Panc1 (cell line): ENCODE measurements at regions not wholly inside any gene's neighbourhood (a gene's known extent, or its start where the extent isn't known, plus 50 kb on each side); places are given as distances from the start of the nearest gene placed in this dataset.

Source experiments
- ATAC-seq: fragments of 200-7000 bp; cut with Tn5 transposase; 2 replicates; pipeline ENCODE4 v1.9.1; 2020; ENCODE audit warnings: mild to moderate bottlenecking, moderate library complexity
- BruUV-seq: library from RNA; stranded (reverse); fragments of 400-500 nt; replicated peaks from 2 replicates; lab custom pipeline; 2021; lab: Mats Ljungman, UMichigan
- CTCF ChIA-PET: fragments of 300-600 bp; sonication (Branson Sonifier 250); formaldehyde crosslinking; loops from one replicate; lab custom pipeline; 2022; ENCODE audit warnings: antibody characterized with exemption; lab: Charles Lee
- POLR2A ChIA-PET: fragments of 300-600 bp; sonication (Branson Sonifier 250); formaldehyde crosslinking; loops from one replicate; lab custom pipeline; 2022; ENCODE audit warnings: antibody characterized with exemption; lab: Charles Lee
- DNase-seq: peaks from one replicate; pipeline ENCODE4 v3.0.0-alpha.2; 2010; ENCODE audit warnings: low read depth, low spot score
- H3K27ac ChIP-seq: 2 replicates; pipeline ENCODE4 v1.5.1; 2011; ENCODE audit warnings: mild to moderate bottlenecking, low read length, inconsistent platforms
- H3K27me3 ChIP-seq: fragments of 200-500 bp; sonication (Bioruptor generic); 2 replicates; pipeline ENCODE4 v1.6.0; 2014; ENCODE audit warnings: low read length, inconsistent platforms; ENCODE audit not compliant: control insufficient read depth, insufficient read depth
- H3K36me3 ChIP-seq: fragments of 200-500 bp; sonication (Bioruptor generic); 2 replicates; pipeline ENCODE4 v1.5.1; 2014; ENCODE audit warnings: inconsistent platforms, mild to moderate bottlenecking, low read length, moderate library complexity; ENCODE audit not compliant: control insufficient read depth, insufficient read depth
- H3K4me1 ChIP-seq: 2 replicates; pipeline ENCODE4 v1.5.1; 2011; ENCODE audit warnings: inconsistent platforms, mild to moderate bottlenecking, low read length, moderate library complexity; ENCODE audit not compliant: control insufficient read depth, insufficient read depth
- H3K4me3 ChIP-seq, 2 experiments: 2 replicates each; pipeline ENCODE4 v1.5.1; 2011 to 2012; ENCODE audit warnings: low read depth in 2 of 2, low read length in 2 of 2, mild to moderate bottlenecking in 2 of 2, inconsistent platforms in 1 of 2, moderate library complexity in 1 of 2
- H3K9me3 ChIP-seq: fragments of 200-500 bp; sonication (Bioruptor generic); 2 replicates; pipeline ENCODE4 v1.5.1; 2014; ENCODE audit warnings: low read depth, mild to moderate bottlenecking, inconsistent platforms, low read length, moderate library complexity; ENCODE audit not compliant: control insufficient read depth, insufficient read depth
- POLR2AphosphoS5 ChIP-seq: IDR thresholded peaks from 2 replicates; pipeline ENCODE4 v1.6.1; 2012; ENCODE audit warnings: mild to moderate bottlenecking, low read depth, low read length, moderate library complexity
- SIN3A ChIP-seq: IDR thresholded peaks from 2 replicates; pipeline ENCODE4 v1.6.1; 2012; ENCODE audit warnings: low read depth, mild to moderate bottlenecking, low read length, moderate library complexity, borderline replicate concordance; ENCODE audit not compliant: insufficient read depth
- TCF7L2 ChIP-seq: IDR thresholded peaks from 2 replicates; pipeline ENCODE4 v1.6.1; 2011; ENCODE audit warnings: mild to moderate bottlenecking, low read depth, low read length, inconsistent platforms
- in situ Hi-C: cut with HindIII; loops from 2 replicates; pipeline ENCODE4 v1.10.0; 2016; ENCODE audit warnings: low sequenced_read_pairs, low pct_unique_long_range_greater_than_20kb
- intact Hi-C: fragments of 100-400 bp; cut with micrococcal nuclease; formaldehyde crosslinking; loops from one replicate; pipeline ENCODE4 v1.10.0; 2022; ENCODE audit not compliant: unreplicated experiment
- TF ChIP-seq, protein P1 (sequence below), 2 experiments: IDR thresholded peaks; 2 replicates each; pipeline ENCODE4 v1.6.1; 2011 to 2012; ENCODE audit warnings: low read depth in 2 of 2, control low read depth in 1 of 2, low read length in 1 of 2, mild to moderate bottlenecking in 1 of 2, moderate library complexity in 1 of 2; ENCODE audit not compliant: insufficient read depth in 1 of 2
- TF ChIP-seq, protein P2 (sequence below): fragments of 450-650 bp; IDR thresholded peaks from 2 replicates; pipeline ENCODE4 v1.5.1; 2017; ENCODE audit warnings: mild to moderate bottlenecking

DNA sequence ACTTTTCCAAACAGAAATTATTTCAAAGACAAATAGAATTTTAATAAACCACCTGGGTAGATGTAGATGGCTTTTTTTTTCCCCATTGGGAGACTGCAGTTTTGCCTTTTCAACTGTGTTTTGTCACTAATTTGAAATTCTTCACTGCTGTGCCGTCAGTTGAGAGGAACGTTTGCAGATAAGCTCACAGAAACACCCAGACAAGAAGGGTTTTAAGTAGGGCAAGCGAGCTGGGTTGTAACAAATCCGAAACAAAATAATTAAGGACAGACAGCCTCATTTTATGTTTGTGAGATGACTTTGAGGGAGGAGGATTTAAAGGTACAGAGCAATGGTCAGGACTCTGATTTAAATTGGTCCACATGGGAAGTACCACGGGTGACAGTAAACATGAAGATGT, 155.1 kb upstream of the NTRK2 start:
- H3K4me3 ChIP-seq, result no peak overlapping the region
- DNase-seq, result no peak
- ChIA-PET POLR2A (no interaction called here), CTCF (no interaction called here)
- no TSS peak for BruUV-seq
- in situ Hi-C loops (no loop called here), intact Hi-C loops (no loop called here)
- TF ChIP-seq POLR2AphosphoS5 (no peak), SIN3A (no peak), TCF7L2 (no peak)
- TF ChIP-seq, protein P1, sequence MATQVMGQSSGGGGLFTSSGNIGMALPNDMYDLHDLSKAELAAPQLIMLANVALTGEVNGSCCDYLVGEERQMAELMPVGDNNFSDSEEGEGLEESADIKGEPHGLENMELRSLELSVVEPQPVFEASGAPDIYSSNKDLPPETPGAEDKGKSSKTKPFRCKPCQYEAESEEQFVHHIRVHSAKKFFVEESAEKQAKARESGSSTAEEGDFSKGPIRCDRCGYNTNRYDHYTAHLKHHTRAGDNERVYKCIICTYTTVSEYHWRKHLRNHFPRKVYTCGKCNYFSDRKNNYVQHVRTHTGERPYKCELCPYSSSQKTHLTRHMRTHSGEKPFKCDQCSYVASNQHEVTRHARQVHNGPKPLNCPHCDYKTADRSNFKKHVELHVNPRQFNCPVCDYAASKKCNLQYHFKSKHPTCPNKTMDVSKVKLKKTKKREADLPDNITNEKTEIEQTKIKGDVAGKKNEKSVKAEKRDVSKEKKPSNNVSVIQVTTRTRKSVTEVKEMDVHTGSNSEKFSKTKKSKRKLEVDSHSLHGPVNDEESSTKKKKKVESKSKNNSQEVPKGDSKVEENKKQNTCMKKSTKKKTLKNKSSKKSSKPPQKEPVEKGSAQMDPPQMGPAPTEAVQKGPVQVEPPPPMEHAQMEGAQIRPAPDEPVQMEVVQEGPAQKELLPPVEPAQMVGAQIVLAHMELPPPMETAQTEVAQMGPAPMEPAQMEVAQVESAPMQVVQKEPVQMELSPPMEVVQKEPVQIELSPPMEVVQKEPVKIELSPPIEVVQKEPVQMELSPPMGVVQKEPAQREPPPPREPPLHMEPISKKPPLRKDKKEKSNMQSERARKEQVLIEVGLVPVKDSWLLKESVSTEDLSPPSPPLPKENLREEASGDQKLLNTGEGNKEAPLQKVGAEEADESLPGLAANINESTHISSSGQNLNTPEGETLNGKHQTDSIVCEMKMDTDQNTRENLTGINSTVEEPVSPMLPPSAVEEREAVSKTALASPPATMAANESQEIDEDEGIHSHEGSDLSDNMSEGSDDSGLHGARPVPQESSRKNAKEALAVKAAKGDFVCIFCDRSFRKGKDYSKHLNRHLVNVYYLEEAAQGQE (IDR thresholded peaks at IDR 0.05; ENCODE audit: insufficient read depth in 1 of 2, low read depth in 2 of 2, low read length in 1 of 2), result no peak
- TF ChIP-seq, protein P2, sequence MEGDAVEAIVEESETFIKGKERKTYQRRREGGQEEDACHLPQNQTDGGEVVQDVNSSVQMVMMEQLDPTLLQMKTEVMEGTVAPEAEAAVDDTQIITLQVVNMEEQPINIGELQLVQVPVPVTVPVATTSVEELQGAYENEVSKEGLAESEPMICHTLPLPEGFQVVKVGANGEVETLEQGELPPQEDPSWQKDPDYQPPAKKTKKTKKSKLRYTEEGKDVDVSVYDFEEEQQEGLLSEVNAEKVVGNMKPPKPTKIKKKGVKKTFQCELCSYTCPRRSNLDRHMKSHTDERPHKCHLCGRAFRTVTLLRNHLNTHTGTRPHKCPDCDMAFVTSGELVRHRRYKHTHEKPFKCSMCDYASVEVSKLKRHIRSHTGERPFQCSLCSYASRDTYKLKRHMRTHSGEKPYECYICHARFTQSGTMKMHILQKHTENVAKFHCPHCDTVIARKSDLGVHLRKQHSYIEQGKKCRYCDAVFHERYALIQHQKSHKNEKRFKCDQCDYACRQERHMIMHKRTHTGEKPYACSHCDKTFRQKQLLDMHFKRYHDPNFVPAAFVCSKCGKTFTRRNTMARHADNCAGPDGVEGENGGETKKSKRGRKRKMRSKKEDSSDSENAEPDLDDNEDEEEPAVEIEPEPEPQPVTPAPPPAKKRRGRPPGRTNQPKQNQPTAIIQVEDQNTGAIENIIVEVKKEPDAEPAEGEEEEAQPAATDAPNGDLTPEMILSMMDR, result no peak
- no peak overlapping the region for H3K27ac ChIP-seq
- no peaks in the 10 kb centered on the region for H3K9me3 ChIP-seq
- H3K4me1 ChIP-seq, result no peaks in the 10 kb centered on the region
- no peak for ATAC-seq
- H3K27me3 ChIP-seq, result no peaks in the 10 kb centered on the region
- no peaks in the 10 kb centered on the region for H3K36me3 ChIP-seq

DNA sequence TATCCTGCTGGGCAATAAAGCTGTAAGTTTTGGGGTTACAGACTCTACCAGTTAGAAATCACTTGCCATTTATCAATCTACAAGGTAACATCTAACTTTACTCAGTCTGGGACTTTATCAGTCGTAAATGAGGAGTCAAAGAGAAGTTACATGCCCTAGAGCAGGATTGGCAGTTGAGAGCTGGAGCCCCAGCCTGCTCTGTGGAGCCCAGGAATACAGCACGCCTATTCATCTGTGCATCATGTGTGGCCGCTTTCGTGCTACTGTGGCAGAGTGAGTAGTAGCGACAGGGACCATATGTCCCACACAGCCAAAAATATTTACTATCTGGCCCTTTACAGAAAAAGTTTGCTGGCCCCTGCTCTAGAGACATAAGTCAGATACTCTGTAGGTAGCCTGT, 152.5 kb upstream of the NTRK2 start:
- H3K36me3 ChIP-seq, result no peaks in the 10 kb centered on the region
- POLR2A ChIA-PET, result no interaction called here
- no peak overlapping the region for H3K4me3 ChIP-seq
- H3K27ac ChIP-seq, result no peak overlapping the region
- in situ Hi-C loops, result no loop called here
- no TSS peak for BruUV-seq
- no peaks in the 10 kb centered on the region for H3K27me3 ChIP-seq
- ATAC-seq (no peak), DNase-seq (no peak)
- CTCF ChIA-PET, result no interaction called here
- intact Hi-C loops, result no loop called here
- H3K9me3 ChIP-seq, result no peaks in the 10 kb centered on the region
- no peaks in the 10 kb centered on the region for H3K4me1 ChIP-seq
- TF ChIP-seq POLR2AphosphoS5 (no peak), TCF7L2 (no peak), SIN3A (no peak)
- TF ChIP-seq, protein P2, result no peak
- TF ChIP-seq, protein P1 (IDR thresholded peaks at IDR 0.05; ENCODE audit: insufficient read depth in 1 of 2, low read depth in 2 of 2, low read length in 1 of 2), result no peak
